ENCODE measurements at regions not wholly inside any gene's neighbourhood (a gene's known extent, or its start where the extent isn't known, plus 50 kb on each side); places are given as distances from the start of the nearest gene placed in this dataset.

GRCh38 chr6:44531442-44532015, 144.0 kb downstream of the CDC5L start:
- no peak for DNase-seq (ENCODE audit: low read depth)

GRCh38 chr6:44533421-44533820, 145.9 kb downstream of the CDC5L start:
- DNase-seq (ENCODE audit: low read depth): no peak

- DNase-seq (ENCODE audit: low read depth): no peak
Observed at GRCh38 chr6:44534291-44534690, 146.8 kb downstream of the CDC5L start.

GRCh38 chr6:44535446-44535845, 147.9 kb downstream of the CDC5L start:
- DNase-seq (ENCODE audit: low read depth): no peak

- no peak for DNase-seq (ENCODE audit: low read depth)
Observed at GRCh38 chr6:44535967-44536366, 148.5 kb downstream of the CDC5L start.

- no peak for DNase-seq (ENCODE audit: low read depth)
Observed at GRCh38 chr6:44537306-44538049, 150.0 kb downstream of the CDC5L start.

- no peak for DNase-seq (ENCODE audit: low read depth)
Observed at GRCh38 chr6:44538131-44538806, 150.8 kb downstream of the CDC5L start.

- DNase-seq (ENCODE audit: low read depth): no peak
Observed at GRCh38 chr6:44538807-44539201, 151.3 kb downstream of the CDC5L start.

- DNase-seq (ENCODE audit: low read depth): no peak
Observed at GRCh38 chr6:44539701-44540355, 152.3 kb downstream of the CDC5L start.

- DNase-seq (ENCODE audit: low read depth): no peak
Observed at GRCh38 chr6:44540881-44541280, 153.4 kb downstream of the CDC5L start.

GRCh38 chr6:44542401-44543116, 155.1 kb downstream of the CDC5L start:
- DNase-seq (ENCODE audit: low read depth): no peak

- no peak for DNase-seq (ENCODE audit: low read depth)
Observed at GRCh38 chr6:44543664-44544063, 156.2 kb downstream of the CDC5L start.

- no peak for DNase-seq (ENCODE audit: low read depth)
Observed at GRCh38 chr6:44545224-44545623, 157.7 kb downstream of the CDC5L start.

- DNase-seq (ENCODE audit: low read depth): no peak
Observed at GRCh38 chr6:44548319-44548718, 160.8 kb downstream of the CDC5L start.

GRCh38 chr6:44549516-44549915, 162.0 kb downstream of the CDC5L start:
- no peak for DNase-seq (ENCODE audit: low read depth)

- no peak for DNase-seq (ENCODE audit: low read depth)
Observed at GRCh38 chr6:44554194-44554593, 166.7 kb downstream of the CDC5L start.

GRCh38 chr6:44554861-44555260, 167.4 kb downstream of the CDC5L start:
- no peak for DNase-seq (ENCODE audit: low read depth)

GRCh38 chr6:44556046-44556445, 168.5 kb downstream of the CDC5L start:
- DNase-seq (ENCODE audit: low read depth): no peak

GRCh38 chr6:44558024-44558831, 170.7 kb downstream of the CDC5L start:
- no peak for DNase-seq (ENCODE audit: low read depth)

- DNase-seq (ENCODE audit: low read depth): no peak
Observed at GRCh38 chr6:44558832-44559251, 171.3 kb downstream of the CDC5L start.

Measured in activated T-helper 9 cell treated with anti-CD3 and anti-CD28 coated beads, Interleukin-2, amount 50 U/mL, for 16 hours (primary cell).